ENCODE measurements at regions not wholly inside any gene's neighbourhood (a gene's known extent, or its start where the extent isn't known, plus 50 kb on each side); places are given as distances from the start of the nearest gene placed in this dataset.

DNA sequence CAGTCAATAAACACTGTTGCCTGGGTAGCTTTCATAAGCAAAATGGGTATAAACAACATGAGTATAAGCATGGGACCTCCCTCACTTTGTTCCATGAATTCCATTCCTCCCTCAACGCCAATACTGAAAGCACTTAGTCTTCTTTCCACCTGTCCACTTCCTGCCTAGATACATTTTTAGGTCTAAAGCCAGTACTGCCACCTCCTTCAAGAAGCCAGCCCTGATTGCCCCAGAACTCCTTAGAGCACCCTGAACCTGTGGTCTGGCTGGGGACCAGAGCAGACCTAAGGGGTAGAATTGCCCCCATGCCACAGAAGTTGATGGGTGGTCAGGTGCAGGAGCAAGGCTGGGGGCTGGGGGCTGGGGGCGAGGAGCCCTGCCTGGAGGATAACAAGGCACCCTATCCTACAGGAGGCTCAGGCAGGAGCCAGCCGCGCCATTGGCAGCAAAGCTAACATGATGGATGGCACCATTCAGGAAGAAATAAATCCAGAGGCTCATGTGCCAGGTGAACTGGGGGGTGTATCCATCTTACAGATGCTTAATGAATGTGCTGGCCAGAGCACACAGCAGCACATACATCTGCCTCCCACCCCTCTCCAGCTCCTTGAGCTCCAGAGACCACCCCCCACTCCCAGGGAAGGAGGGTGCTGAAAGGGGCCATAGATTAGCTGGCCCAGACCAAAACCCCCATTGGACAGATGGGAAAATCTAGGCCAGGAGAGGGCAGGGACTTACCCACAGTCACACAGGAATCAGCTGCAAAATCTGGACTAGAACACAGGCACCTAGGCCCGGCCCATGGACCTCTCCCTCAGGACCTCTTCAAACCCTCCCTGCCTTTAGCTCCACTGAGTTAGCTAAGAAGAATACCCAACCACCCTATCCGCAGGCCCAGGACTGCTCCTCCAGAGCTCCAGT, 113.8 kb upstream of the LINGO1 start (continued):
- TF ChIP-seq ZNF101 (CRISPR knock-in tag; IDR thresholded peaks at IDR 0.05; ENCODE audit: borderline replicate concordance, low read depth), result no peak

GRCh38 chr15:77744398-77744797, 111.7 kb upstream of the LINGO1 start:
- no peak for ATAC-seq
- Histone ChIP-seq H3K9me3 (ENCODE audit: low read length) (no peaks in the 10 kb centered on the region), H3K27me3 (ENCODE audit: control insufficient read depth in 1 of 2, insufficient read depth in 2 of 2, low read length in 2 of 2) (peaks cover 0 to 1% of the 10 kb centered on the region in 2 experiments; a peak in 1 of 5 replicates), H3K4me1 (ENCODE audit: insufficient read depth, low read length) (peaks cover 14% of the 10 kb centered on the region), H3K79me2 (ENCODE audit: insufficient read depth, low read length) (no peaks in the 10 kb centered on the region), H3K36me3 (replicated peaks in 1 of 2; ENCODE audit: control insufficient read depth in 1 of 2, insufficient read depth in 2 of 2, low read length in 2 of 2) (no peaks in the 10 kb centered on the region), H2AFZ (ENCODE audit: low read length) (no peak overlapping the region), H3K4me3 (replicated peaks in 1 of 3; ENCODE audit: insufficient read depth in 1 of 3, low read depth in 2 of 3, low read length in 3 of 3) (no peak overlapping the region), H4K20me1 (ENCODE audit: insufficient read depth, low read length) (no peaks in the 10 kb centered on the region), H3K9ac (ENCODE audit: insufficient read depth, low read depth, low read length) (no peak overlapping the region), H3K4me2 (ENCODE audit: low read depth, low read length) (no peak overlapping the region), H3K27ac (ENCODE audit: extremely low read length, insufficient read depth, low read length) (no peak overlapping the region)
- no peak for DNase-seq (ENCODE audit: low spot score)
- TF ChIP-seq HMGA1 (CRISPR knock-in tag; conservative IDR thresholded peaks at IDR 0.05), result no peak
- peak in 1 of 2 experiments; percentile 35; a peak in 1 of 4 replicates for TF ChIP-seq MAFK (conservative IDR thresholded peaks at IDR 0.05 in 1 of 2, IDR thresholded peaks at IDR 0.05 in 1 of 2; ENCODE audit: low read length in 2 of 2)
- TF ChIP-seq MAFF (IDR thresholded peaks at IDR 0.05; ENCODE audit: low read depth, low read length), result 0 out of 2 replicates have a peak, but pooled peaks have one; percentile 3
- no peak for TF ChIP-seq CEBPB (IDR thresholded peaks at IDR 0.05; ENCODE audit: borderline replicate concordance, low read depth, low read length)
- no peak for TF ChIP-seq MED1 (CRISPR knock-in tag; IDR thresholded peaks at IDR 0.05)
- no peak for TF ChIP-seq TGIF2 (CRISPR knock-in tag; IDR thresholded peaks at IDR 0.05)
- intact Hi-C loops (cut with micrococcal nuclease; ENCODE audit: unreplicated experiment) (no loop called here), in situ Hi-C loops (cut with HindIII; ENCODE audit: extremely low pct_ligation_motif_present, low pct_unique_long_range_greater_than_20kb) (no loop called here)
- BruUV-seq (replicated peaks), result no TSS peak
- whole genome bisulfite sequencing (ENCODE audit: low lambda C conversion rate), result 62% methylated on average over 6 of the region's 6 CpGs
- ChIA-PET CTCF (ENCODE audit: low intra/inter-chr PET ratio, low total read pairs) (no interaction called here), POLR2A (no interaction called here)
- no peak for FAIRE-seq
